ENCODE measurements at regions not wholly inside any gene's neighbourhood (a gene's known extent, or its start where the extent isn't known, plus 50 kb on each side); places are given as distances from the start of the nearest gene placed in this dataset.

GRCh38 chr1:217275655-217276398 is 355.1 kb downstream of the GPATCH2 start:
- TF ChIP-seq TAF1 (IDR thresholded peaks at IDR 0.05; ENCODE audit: borderline replicate concordance, low read depth, low read length) (no peak), POLR2A (IDR thresholded peaks at IDR 0.05; ENCODE audit: low read depth, low read length) (no peak), POLR2AphosphoS5 (IDR thresholded peaks at IDR 0.05; ENCODE audit: low read depth, low read length) (no peak)

Data from GM12892 (cell line).